Testis (tissue), 2 donors: ENCODE measurements at regions not wholly inside any gene's neighbourhood (a gene's known extent, or its start where the extent isn't known, plus 50 kb on each side); places are given as distances from the start of the nearest gene placed in this dataset.

Source experiments
- DNase-seq: peaks from one replicate; pipeline ENCODE4 v3.0.0-alpha.2; 2019
- H3K27ac ChIP-seq, 2 donors: fragments of 200-600 bp; sonication (generic); one replicate each; pipeline ENCODE4 v1.5.1; 2019
- H3K27me3 ChIP-seq: fragments of 200-600 bp; sonication (generic); one replicate; pipeline ENCODE4 v1.5.1; 2019
- H3K36me3 ChIP-seq: fragments of 200-600 bp; sonication (generic); one replicate; pipeline ENCODE4 v1.5.1; 2017; ENCODE audit warnings: low read depth; ENCODE audit errors: missing control alignments
- H3K4me1 ChIP-seq: fragments of 200-600 bp; sonication (generic); one replicate; pipeline ENCODE4 v1.5.1; 2019
- H3K4me3 ChIP-seq, 2 donors: fragments of 200-600 bp; sonication (generic); one replicate each; pipeline ENCODE4 v1.5.1; 2017 to 2019
- H3K9me3 ChIP-seq: fragments of 200-600 bp; sonication (generic); one replicate; pipeline ENCODE4 v1.5.1; 2017
- POLR2A ChIP-seq: fragments of 450-650 bp; IDR thresholded peaks from one replicate; pipeline ENCODE4 v1.6.1; 2017; ENCODE audit warnings: antibody characterized with exemption, mild to moderate bottlenecking, moderate library complexity
- WGBS, 2 donors: methylation state at CpG; one replicate each; pipeline ENCODE4 v1.1.5; 2018; 5-methylcytosine and 5-hydroxymethylcytosine counted together
- intact Hi-C: fragments of 100-400 bp; cut with DNase I; formaldehyde crosslinking; loops from one replicate; pipeline ENCODE4 v1.15.1; 2023; ENCODE audit warnings: low total_unique reads
- TF ChIP-seq, protein P1 (sequence below), 3 experiments: fragments of 450-650 bp in 2 of 3; fragments of 200-600 bp in 1 of 3; sonication (generic) in 1 of 3; IDR thresholded peaks; one replicate each; pipeline ENCODE4 v1.5.1; 2016 to 2019; ENCODE audit warnings: antibody characterized with exemption in 3 of 3, mild to moderate bottlenecking in 2 of 3, moderate library complexity in 1 of 3

DNA sequence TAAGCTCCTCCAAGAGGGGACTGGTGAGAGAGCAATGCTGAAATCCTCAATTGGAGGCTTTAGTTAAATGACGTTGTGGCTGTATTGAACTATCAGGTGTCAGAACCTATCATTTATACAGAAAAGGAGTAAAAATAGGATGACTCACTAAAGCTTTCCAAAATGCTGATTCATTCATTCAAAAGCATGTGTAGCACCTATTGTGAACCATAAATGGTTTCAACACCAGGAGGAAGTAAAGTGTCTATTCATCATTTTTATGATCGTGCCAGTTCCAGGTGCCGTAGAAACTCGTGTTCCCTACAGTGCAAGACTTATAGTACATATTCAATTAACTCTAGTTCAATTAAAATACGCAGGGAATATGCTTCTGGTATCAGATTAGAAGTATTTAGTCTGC lies 66.5 kb upstream of the ARRDC4 start:
- no peaks in the 10 kb centered on the region for H3K9me3 ChIP-seq
- intact Hi-C loops: no loop called here
- WGBS, 2 donors: 62 to 73% methylated on average over 5 of the region's 5 CpGs
- no peaks in the 10 kb centered on the region for H3K4me1 ChIP-seq
- DNase-seq: no peak
- H3K27ac ChIP-seq: no peak overlapping the region
- TF ChIP-seq, protein P1, sequence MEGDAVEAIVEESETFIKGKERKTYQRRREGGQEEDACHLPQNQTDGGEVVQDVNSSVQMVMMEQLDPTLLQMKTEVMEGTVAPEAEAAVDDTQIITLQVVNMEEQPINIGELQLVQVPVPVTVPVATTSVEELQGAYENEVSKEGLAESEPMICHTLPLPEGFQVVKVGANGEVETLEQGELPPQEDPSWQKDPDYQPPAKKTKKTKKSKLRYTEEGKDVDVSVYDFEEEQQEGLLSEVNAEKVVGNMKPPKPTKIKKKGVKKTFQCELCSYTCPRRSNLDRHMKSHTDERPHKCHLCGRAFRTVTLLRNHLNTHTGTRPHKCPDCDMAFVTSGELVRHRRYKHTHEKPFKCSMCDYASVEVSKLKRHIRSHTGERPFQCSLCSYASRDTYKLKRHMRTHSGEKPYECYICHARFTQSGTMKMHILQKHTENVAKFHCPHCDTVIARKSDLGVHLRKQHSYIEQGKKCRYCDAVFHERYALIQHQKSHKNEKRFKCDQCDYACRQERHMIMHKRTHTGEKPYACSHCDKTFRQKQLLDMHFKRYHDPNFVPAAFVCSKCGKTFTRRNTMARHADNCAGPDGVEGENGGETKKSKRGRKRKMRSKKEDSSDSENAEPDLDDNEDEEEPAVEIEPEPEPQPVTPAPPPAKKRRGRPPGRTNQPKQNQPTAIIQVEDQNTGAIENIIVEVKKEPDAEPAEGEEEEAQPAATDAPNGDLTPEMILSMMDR (IDR thresholded peaks at IDR 0.05): no peak
- no peak for TF ChIP-seq POLR2A
- H3K4me3 ChIP-seq: no peak overlapping the region
- no peaks in the 10 kb centered on the region for H3K36me3 ChIP-seq
- H3K27me3 ChIP-seq: no peaks in the 10 kb centered on the region

DNA sequence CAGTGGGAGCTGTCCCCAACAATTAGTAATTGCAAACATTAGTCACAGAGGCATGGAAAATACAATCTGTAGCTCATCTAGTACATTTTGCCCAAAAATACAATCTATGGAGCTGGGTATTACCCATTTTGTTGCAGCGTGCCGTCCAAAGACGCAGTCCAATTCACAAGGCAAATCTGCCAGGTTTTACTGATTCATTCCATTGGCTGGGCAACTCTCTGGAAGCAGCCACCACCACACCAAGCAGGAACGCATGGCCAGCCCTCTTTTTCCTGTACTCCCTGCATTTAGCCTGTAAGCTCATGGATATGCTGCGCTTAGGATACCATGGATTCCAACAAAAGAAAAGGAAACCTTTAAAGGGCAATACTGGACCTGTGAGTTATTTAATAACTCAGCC lies 60.5 kb upstream of the ARRDC4 start:
- Histone ChIP-seq H3K36me3 (no peaks in the 10 kb centered on the region), H3K27ac (no peak overlapping the region), H3K4me1 (no peaks in the 10 kb centered on the region), H3K4me3 (no peak overlapping the region), H3K27me3 (no peaks in the 10 kb centered on the region), H3K9me3 (no peaks in the 10 kb centered on the region)
- no peak for DNase-seq
- TF ChIP-seq, protein P1 (IDR thresholded peaks at IDR 0.05): no peak
- WGBS, 2 donors: 69 to 73% methylated on average over 5 of the region's 5 CpGs
- intact Hi-C loops: loop anchor here (10.0 kb wide), 1 partner anchor 275 kb away; no protein-coding TSS in a partner anchor

DNA sequence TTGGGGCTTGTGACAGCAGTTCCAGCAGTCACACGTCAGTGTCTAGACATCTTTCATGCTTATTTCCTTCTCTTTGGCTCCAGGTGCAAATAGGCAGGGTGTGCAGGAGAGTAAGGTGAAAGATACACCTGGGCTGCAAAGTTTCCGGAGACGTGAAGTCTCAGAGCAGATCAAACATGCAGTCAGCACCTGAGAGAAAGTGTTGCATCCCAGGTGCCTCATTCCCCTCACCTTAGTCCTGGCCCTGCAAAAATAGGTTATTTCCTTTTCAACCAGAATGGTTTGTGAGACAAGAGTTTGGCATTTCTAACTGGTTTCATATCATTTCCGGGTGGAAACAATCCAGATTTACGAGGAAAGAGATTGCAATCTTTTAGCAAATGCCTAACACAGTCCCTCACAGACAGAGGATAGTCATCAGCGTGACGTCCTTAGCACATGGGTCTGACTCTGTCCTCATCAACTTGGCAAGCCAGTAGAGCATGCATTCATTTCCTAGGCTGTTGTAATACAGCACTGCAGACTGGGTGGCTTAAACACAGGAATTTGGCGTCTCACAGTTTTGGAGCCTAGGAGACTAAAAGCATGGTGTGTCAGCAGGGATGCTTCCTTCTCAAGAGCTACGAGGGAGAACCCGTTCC lies 58.2 kb upstream of the ARRDC4 start:
- no peak for DNase-seq
- Histone ChIP-seq H3K4me3 (no peak overlapping the region), H3K4me1 (no peaks in the 10 kb centered on the region), H3K36me3 (no peaks in the 10 kb centered on the region), H3K27ac (no peak overlapping the region), H3K27me3 (no peaks in the 10 kb centered on the region), H3K9me3 (no peaks in the 10 kb centered on the region)
- 62 to 72% methylated on average over 10 of the region's 10 CpGs for WGBS, 2 donors
- intact Hi-C loops: loop anchor here (10.0 kb wide), 1 partner anchor 273 kb away; no protein-coding TSS in a partner anchor
- TF ChIP-seq, protein P1 (IDR thresholded peaks at IDR 0.05): no peak
- no peak for TF ChIP-seq POLR2A

GRCh38 chr15:97903560-97903959 lies 56.9 kb upstream of the ARRDC4 start:
- H3K36me3 ChIP-seq: no peaks in the 10 kb centered on the region
- no peaks in the 10 kb centered on the region for H3K4me1 ChIP-seq
- H3K9me3 ChIP-seq: no peaks in the 10 kb centered on the region
- TF ChIP-seq, protein P1 (IDR thresholded peaks at IDR 0.05): no peak
- TF ChIP-seq POLR2A: no peak
- no peaks in the 10 kb centered on the region for H3K27me3 ChIP-seq
- DNase-seq: no peak
- 62 to 79% methylated on average over 3 of the region's 3 CpGs for WGBS, 2 donors
- intact Hi-C loops: loop anchor here (10.0 kb wide), 1 partner anchor 271 kb away; no protein-coding TSS in a partner anchor
- H3K4me3 ChIP-seq: peak overlapping the region in 1 of 2 donors; percentile 0
- no peak overlapping the region for H3K27ac ChIP-seq
